Raji (cell line): ENCODE measurements at regions not wholly inside any gene's neighbourhood (a gene's known extent, or its start where the extent isn't known, plus 50 kb on each side); places are given as distances from the start of the nearest gene placed in this dataset.

Source experiments
- POLR2A ChIP-seq: IDR thresholded peaks from 2 replicates; pipeline ENCODE4 v1.6.1; 2011; ENCODE audit warnings: low read depth, low read length, control low read depth; ENCODE audit not compliant: insufficient read depth

- no peak for TF ChIP-seq POLR2A
Observed at GRCh38 chr13:50244713-50245574, 229.7 kb downstream of the KCNRG start.

GRCh38 chr13:50247223-50247622 is 232.0 kb downstream of the KCNRG start:
- no peak for TF ChIP-seq POLR2A

GRCh38 chr13:50248516-50249143 is 233.4 kb downstream of the KCNRG start:
- no peak for TF ChIP-seq POLR2A

- TF ChIP-seq POLR2A = no peak
Observed at GRCh38 chr13:50249144-50249521, 233.9 kb downstream of the KCNRG start.

- TF ChIP-seq POLR2A = no peak
Observed at GRCh38 chr13:50250401-50250800, 235.2 kb downstream of the KCNRG start.

- TF ChIP-seq POLR2A = no peak
Observed at GRCh38 chr13:50255639-50256038, 240.4 kb downstream of the KCNRG start.

- no peak for TF ChIP-seq POLR2A
Observed at GRCh38 chr13:50257646-50258045, 242.4 kb downstream of the KCNRG start.

- TF ChIP-seq POLR2A = no peak
Observed at GRCh38 chr13:50261130-50261901, 246.1 kb downstream of the KCNRG start.

- TF ChIP-seq POLR2A = no peak
Observed at GRCh38 chr13:50267066-50267465, 251.8 kb downstream of the KCNRG start.

- no peak for TF ChIP-seq POLR2A
Observed at GRCh38 chr13:50267917-50268316, 252.7 kb downstream of the KCNRG start.

GRCh38 chr13:50268500-50268899 is 253.3 kb downstream of the KCNRG start:
- TF ChIP-seq POLR2A = no peak

GRCh38 chr13:50274181-50274580 is 258.9 kb downstream of the KCNRG start:
- TF ChIP-seq POLR2A = no peak

GRCh38 chr13:50275392-50276063 is 260.3 kb downstream of the KCNRG start:
- no peak for TF ChIP-seq POLR2A

- TF ChIP-seq POLR2A = no peak
Observed at GRCh38 chr13:50276550-50276949, 261.3 kb downstream of the KCNRG start.

GRCh38 chr13:50277127-50277526 is 261.9 kb downstream of the KCNRG start:
- no peak for TF ChIP-seq POLR2A
